Osteoblast (primary cell): ENCODE measurements at regions not wholly inside any gene's neighbourhood (a gene's known extent, or its start where the extent isn't known, plus 50 kb on each side); places are given as distances from the start of the nearest gene placed in this dataset.

Experiments used
- DNase-seq: peaks from one replicate; pipeline ENCODE4 v3.0.0; 2011; ENCODE audit warnings: low spot score, mixed read lengths; ENCODE audit not compliant: insufficient read length; ENCODE audit errors: missing footprints
- H2AFZ ChIP-seq: 2 replicates; pipeline ENCODE4 v1.6.0; 2011; ENCODE audit warnings: mild to moderate bottlenecking, low read length
- H3K27ac ChIP-seq: 2 replicates; pipeline ENCODE4 v1.5.1; 2011; ENCODE audit warnings: mild to moderate bottlenecking, low read depth, low read length, moderate library complexity
- H3K27me3 ChIP-seq: 2 replicates; pipeline ENCODE4 v1.6.0; 2012; ENCODE audit warnings: mild to moderate bottlenecking, control low read depth, inconsistent platforms, low read length, moderate library complexity; ENCODE audit not compliant: insufficient read depth
- H3K36me3 ChIP-seq: 2 replicates; pipeline ENCODE4 v1.5.1; 2011; ENCODE audit warnings: mild to moderate bottlenecking, low read length, control low read depth, moderate library complexity; ENCODE audit not compliant: insufficient read depth
- H3K4me1 ChIP-seq: 2 replicates; pipeline ENCODE4 v1.5.1; 2011; ENCODE audit warnings: mild to moderate bottlenecking, low read length, control low read depth, moderate library complexity; ENCODE audit not compliant: insufficient read depth
- H3K4me2 ChIP-seq: 2 replicates; pipeline ENCODE4 v1.6.0; 2011; ENCODE audit warnings: mild to moderate bottlenecking, low read length; ENCODE audit not compliant: insufficient read depth
- H3K4me3 ChIP-seq: fragments of 200-600 bp; sonication (generic); 3 replicates; pipeline ENCODE4 v1.5.1; 2012; ENCODE audit warnings: mild to moderate bottlenecking, low read length, inconsistent platforms; ENCODE audit not compliant: insufficient read depth
- H3K79me2 ChIP-seq: 2 replicates; pipeline ENCODE4 v1.6.0; 2012; ENCODE audit warnings: mild to moderate bottlenecking, low read length, control low read depth, inconsistent platforms; ENCODE audit not compliant: insufficient read depth
- H3K9me3 ChIP-seq: 2 replicates; pipeline ENCODE4 v1.5.1; 2011; ENCODE audit warnings: low read depth, low read length, control low read depth
- H4K20me1 ChIP-seq: 2 replicates; pipeline ENCODE4 v1.6.0; 2012; ENCODE audit warnings: mild to moderate bottlenecking, low read length, control low read depth; ENCODE audit not compliant: insufficient read depth
- CTCF ChIP-seq: IDR thresholded peaks from 2 replicates; pipeline ENCODE4 v1.5.1; 2011; ENCODE audit warnings: mild to moderate bottlenecking, low read depth, low read length, moderate library complexity; ENCODE audit errors: extremely low read depth

- Histone ChIP-seq H2AFZ (no peak overlapping the region), H3K27me3 (no peaks in the 10 kb centered on the region), H3K4me3 (no peak overlapping the region), H3K4me2 (no peak overlapping the region), H3K9me3 (no peaks in the 10 kb centered on the region), H3K27ac (no peak overlapping the region), H3K79me2 (no peaks in the 10 kb centered on the region), H3K36me3 (no peaks in the 10 kb centered on the region), H4K20me1 (no peaks in the 10 kb centered on the region), H3K4me1 (no peaks in the 10 kb centered on the region)
- no peak for DNase-seq
- no peak for TF ChIP-seq CTCF
These were observed 62.1 kb downstream of the GAS1 start for GRCh38 chr9:86885232-86885631.

- no peaks in the 10 kb centered on the region for H4K20me1 ChIP-seq
- no peaks in the 10 kb centered on the region for H3K27me3 ChIP-seq
- H3K9me3 ChIP-seq: no peaks in the 10 kb centered on the region
These were observed 70.6 kb downstream of the GAS1 start for GRCh38 chr9:86876621-86877196.

GRCh38 chr9:86868616-86869015 is 78.7 kb downstream of the GAS1 start:
- no peaks in the 10 kb centered on the region for H3K36me3 ChIP-seq
- H3K4me3 ChIP-seq: no peak overlapping the region
- no peaks in the 10 kb centered on the region for H3K27me3 ChIP-seq
- H3K79me2 ChIP-seq: no peaks in the 10 kb centered on the region
- no peak overlapping the region for H3K27ac ChIP-seq
- no peak for TF ChIP-seq CTCF
- no peaks in the 10 kb centered on the region for H3K4me1 ChIP-seq
- H4K20me1 ChIP-seq: no peaks in the 10 kb centered on the region
- peak overlapping the region; percentile 15 for H2AFZ ChIP-seq
- no peak overlapping the region for H3K4me2 ChIP-seq
- no peak for DNase-seq
- no peaks in the 10 kb centered on the region for H3K9me3 ChIP-seq

More at GRCh38 chr9:86876621-86877196, 70.6 kb downstream of the GAS1 start:
- no peak for TF ChIP-seq CTCF
- DNase-seq: no peak
- Histone ChIP-seq H3K27ac (no peak overlapping the region), H3K4me2 (no peak overlapping the region), H3K36me3 (no peaks in the 10 kb centered on the region), H2AFZ (no peak overlapping the region), H3K4me1 (no peaks in the 10 kb centered on the region), H3K79me2 (no peaks in the 10 kb centered on the region), H3K4me3 (no peak overlapping the region)

GRCh38 chr9:86867804-86868313 is 79.4 kb downstream of the GAS1 start:
- no peak overlapping the region for H3K4me3 ChIP-seq
- no peaks in the 10 kb centered on the region for H3K36me3 ChIP-seq
- no peaks in the 10 kb centered on the region for H3K27me3 ChIP-seq
- H2AFZ ChIP-seq: no peak overlapping the region
- no peaks in the 10 kb centered on the region for H3K79me2 ChIP-seq
- H3K4me1 ChIP-seq: no peaks in the 10 kb centered on the region
- no peak for DNase-seq
- no peak overlapping the region for H3K4me2 ChIP-seq
- TF ChIP-seq CTCF: no peak
- no peaks in the 10 kb centered on the region for H3K9me3 ChIP-seq
- no peaks in the 10 kb centered on the region for H4K20me1 ChIP-seq
- H3K27ac ChIP-seq: no peak overlapping the region
